A673 (cell line): ENCODE measurements at regions not wholly inside any gene's neighbourhood (a gene's known extent, or its start where the extent isn't known, plus 50 kb on each side); places are given as distances from the start of the nearest gene placed in this dataset.

Experiments
- BruUV-seq: library from RNA; stranded (reverse); fragments of 400-500 nt; replicated peaks from 2 replicates; lab custom pipeline; 2021; lab: Mats Ljungman, UMichigan
- CTCF ChIA-PET: fragments of 300-600 bp; sonication (Branson Sonifier 250); formaldehyde crosslinking; loops from one replicate; lab custom pipeline; 2022; ENCODE audit warnings: antibody characterized with exemption; lab: Charles Lee
- POLR2A ChIA-PET: fragments of 300-600 bp; sonication (Branson Sonifier 250); formaldehyde crosslinking; loops from one replicate; lab custom pipeline; 2022; ENCODE audit warnings: antibody characterized with exemption; ENCODE audit not compliant: low non-redundant PET; lab: Charles Lee
- DNase-seq: peaks from one replicate; pipeline ENCODE4 v3.0.0-alpha.2; 2015; ENCODE audit warnings: low spot score
- H3K27ac ChIP-seq: fragments of 200-600 bp; sonication (generic); 2 replicates; pipeline ENCODE4 v1.5.1; 2016; ENCODE audit warnings: mixed run types, low read depth, mild to moderate bottlenecking, mixed read lengths, antibody characterized with exemption, low read length; ENCODE audit not compliant: poor library complexity, severe bottlenecking
- H3K27me3 ChIP-seq: fragments of 200-600 bp; sonication (generic); replicated peaks from 2 replicates; pipeline ENCODE4 v1.6.1; 2017; ENCODE audit warnings: mixed run types, low read depth, mild to moderate bottlenecking, mixed read lengths, antibody characterized with exemption, low read length; ENCODE audit not compliant: insufficient read depth, poor library complexity
- H3K36me3 ChIP-seq: fragments of 200-600 bp; sonication (generic); 2 replicates; pipeline ENCODE4 v1.6.1; 2016; ENCODE audit warnings: mixed run types, mild to moderate bottlenecking, mixed read lengths, antibody characterized with exemption, low read length; ENCODE audit not compliant: insufficient read depth, poor library complexity, severe bottlenecking
- H3K4me1 ChIP-seq: fragments of 200-600 bp; sonication (generic); 2 replicates; pipeline ENCODE4 v1.6.1; 2017; ENCODE audit warnings: mixed run types, mild to moderate bottlenecking, mixed read lengths, antibody characterized with exemption, low read length; ENCODE audit not compliant: insufficient read depth, poor library complexity, severe bottlenecking
- H3K4me3 ChIP-seq: fragments of 200-600 bp; sonication (generic); 2 replicates; pipeline ENCODE4 v1.5.1; 2016; ENCODE audit warnings: low read depth, mixed run types, mild to moderate bottlenecking, mixed read lengths, low read length; ENCODE audit not compliant: poor library complexity, severe bottlenecking
- H3K9me3 ChIP-seq: fragments of 200-600 bp; sonication (generic); 2 replicates; pipeline ENCODE4 v1.6.1; 2016; ENCODE audit warnings: mixed run types, low read depth, mild to moderate bottlenecking, mixed read lengths, antibody characterized with exemption, low read length; ENCODE audit not compliant: poor library complexity, severe bottlenecking
- CTCF ChIP-seq: fragments of 300-800, 200-600 bp; sonication (generic); conservative IDR thresholded peaks from 2 replicates; pipeline ENCODE4 v1.5.1; 2017; ENCODE audit warnings: low read depth, mild to moderate bottlenecking, antibody characterized with exemption, low read length, moderate library complexity, mixed read lengths
- EZH2 ChIP-seq: fragments of 200-600 bp; sonication (generic); IDR thresholded peaks from 2 replicates; pipeline ENCODE4 v1.6.1; 2017; ENCODE audit warnings: borderline replicate concordance, low read depth, mild to moderate bottlenecking, mixed read lengths, antibody characterized with exemption, low read length; ENCODE audit not compliant: poor library complexity, severe bottlenecking
- intact Hi-C: fragments of 100-400 bp; cut with micrococcal nuclease; formaldehyde crosslinking; loops from one replicate; pipeline ENCODE4 v1.10.0; 2022; ENCODE audit not compliant: unreplicated experiment

- CTCF ChIA-PET = no interaction called here
- TF ChIP-seq CTCF = no peak
- TF ChIP-seq EZH2 = no peak
- intact Hi-C loops = no loop called here
Observed at GRCh38 chr15:48063411-48063985, 57.3 kb upstream of the SLC24A5 start.

DNA sequence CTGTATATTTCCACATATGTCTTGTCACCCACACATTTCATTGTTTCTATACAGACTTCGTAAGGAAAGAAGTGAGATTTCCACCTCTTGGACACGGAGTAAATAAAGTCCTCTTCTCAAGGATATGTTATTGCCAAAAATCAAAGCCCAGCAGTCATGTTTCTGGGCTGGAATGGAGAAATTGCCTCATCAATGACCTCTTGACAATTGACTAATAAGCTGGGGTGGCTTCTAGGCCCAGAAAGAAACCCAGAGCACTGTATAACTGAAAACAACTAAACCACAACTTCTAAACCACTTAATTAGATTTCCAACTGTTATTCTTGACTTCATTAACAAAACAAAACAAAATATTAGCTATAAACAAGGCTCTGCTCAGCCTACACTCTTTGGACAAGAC is 56.4 kb upstream of the SLC24A5 start:
- intact Hi-C loops = no loop called here
- Histone ChIP-seq H3K4me1 (peaks cover 15% of the 10 kb centered on the region), H3K9me3 (no peaks in the 10 kb centered on the region), H3K27me3 (peaks cover 3% of the 10 kb centered on the region), H3K4me3 (no peak overlapping the region), H3K36me3 (no peaks in the 10 kb centered on the region), H3K27ac (no peak overlapping the region)
- no peak for DNase-seq
- ChIA-PET CTCF (no interaction called here), POLR2A (no interaction called here)
- TF ChIP-seq CTCF (no peak), EZH2 (no peak)
- BruUV-seq = no TSS peak

More at GRCh38 chr15:48063411-48063985, 57.3 kb upstream of the SLC24A5 start:
- Histone ChIP-seq H3K4me1 (peaks cover 15% of the 10 kb centered on the region), H3K27me3 (peaks cover 3% of the 10 kb centered on the region), H3K36me3 (no peaks in the 10 kb centered on the region), H3K4me3 (no peak overlapping the region), H3K27ac (no peak overlapping the region), H3K9me3 (no peaks in the 10 kb centered on the region)
- POLR2A ChIA-PET = interaction anchor here (0.7 kb wide), 1 partner anchor 724 kb away, joined by 19 read pairs; no protein-coding TSS in a partner anchor
- no TSS peak for BruUV-seq
- DNase-seq = no peak

GRCh38 chr15:48066456-48066855 is 54.3 kb upstream of the SLC24A5 start:
- no peaks in the 10 kb centered on the region for H3K36me3 ChIP-seq
- intact Hi-C loops = no loop called here
- POLR2A ChIA-PET = no interaction called here
- H3K9me3 ChIP-seq = no peaks in the 10 kb centered on the region
- no peaks in the 10 kb centered on the region for H3K27me3 ChIP-seq
- no peak for TF ChIP-seq CTCF
- TF ChIP-seq EZH2 = no peak
- no TSS peak for BruUV-seq
- CTCF ChIA-PET = no interaction called here
- no peak overlapping the region for H3K4me3 ChIP-seq
- no peak overlapping the region for H3K27ac ChIP-seq
- H3K4me1 ChIP-seq = peaks cover 15% of the 10 kb centered on the region
- no peak for DNase-seq
